ENCODE measurements at regions not wholly inside any gene's neighbourhood (a gene's known extent, or its start where the extent isn't known, plus 50 kb on each side); places are given as distances from the start of the nearest gene placed in this dataset.
A peak's percentile ranks its signal among the peaks of the same experiment; 100 is the strongest.

- CTCF ChIA-PET = no interaction called here
- no peak for TF ChIP-seq CTCF (conservative IDR thresholded peaks at IDR 0.05; ENCODE audit: low read depth)
- H3K27ac ChIP-seq = no peak overlapping the region
- POLR2A ChIA-PET (ENCODE audit: low non-redundant PET) = no interaction called here
- peak; percentile 9 for DNase-seq (ENCODE audit: low spot score)
Observed at GRCh38 chr18:3388980-3389379, 61.0 kb upstream of the TGIF1 start.

GRCh38 chr18:3389977-3390376 lies 60.0 kb upstream of the TGIF1 start:
- TF ChIP-seq CTCF (conservative IDR thresholded peaks at IDR 0.05; ENCODE audit: low read depth) = no peak
- no peak for DNase-seq (ENCODE audit: low spot score)
- ChIA-PET POLR2A (ENCODE audit: low non-redundant PET) (no interaction called here), CTCF (interaction anchor here (0.6 kb wide), 1 partner anchor 52 kb away, joined by 3 read pairs; no protein-coding TSS in a partner anchor)
- H3K27ac ChIP-seq = no peak overlapping the region

- ChIA-PET POLR2A (ENCODE audit: low non-redundant PET) (no interaction called here), CTCF (interaction anchor here (0.6 kb wide), 1 partner anchor 275 kb away, joined by 3 read pairs; no protein-coding TSS in a partner anchor)
- no peak for DNase-seq (ENCODE audit: low spot score)
- H3K27ac ChIP-seq = no peak overlapping the region
- no peak for TF ChIP-seq CTCF (conservative IDR thresholded peaks at IDR 0.05; ENCODE audit: low read depth)
Observed at GRCh38 chr18:3391704-3392466, 58.1 kb upstream of the TGIF1 start.

GRCh38 chr18:3392467-3392855 lies 57.5 kb upstream of the TGIF1 start:
- ChIA-PET POLR2A (ENCODE audit: low non-redundant PET) (no interaction called here), CTCF (no interaction called here)
- no peak for TF ChIP-seq CTCF (conservative IDR thresholded peaks at IDR 0.05; ENCODE audit: low read depth)
- H3K27ac ChIP-seq = no peak overlapping the region
- no peak for DNase-seq (ENCODE audit: low spot score)

- TF ChIP-seq CTCF (conservative IDR thresholded peaks at IDR 0.05; ENCODE audit: low read depth) = no peak
- DNase-seq (ENCODE audit: low spot score) = no peak
- POLR2A ChIA-PET (ENCODE audit: low non-redundant PET) = no interaction called here
- CTCF ChIA-PET = interaction anchor here (0.7 kb wide), 1 partner anchor 272 kb away, joined by 4 read pairs; no protein-coding TSS in a partner anchor
- no peak overlapping the region for H3K27ac ChIP-seq
Observed at GRCh38 chr18:3394648-3395047, 55.3 kb upstream of the TGIF1 start.

GRCh38 chr18:3395466-3395865 lies 54.5 kb upstream of the TGIF1 start:
- CTCF ChIA-PET = no interaction called here
- no peak for TF ChIP-seq CTCF (conservative IDR thresholded peaks at IDR 0.05; ENCODE audit: low read depth)
- H3K27ac ChIP-seq = no peak overlapping the region
- DNase-seq (ENCODE audit: low spot score) = no peak
- POLR2A ChIA-PET (ENCODE audit: low non-redundant PET) = no interaction called here
